Heart right ventricle (tissue), 16 donors: ENCODE measurements at regions not wholly inside any gene's neighbourhood (a gene's known extent, or its start where the extent isn't known, plus 50 kb on each side); places are given as distances from the start of the nearest gene placed in this dataset.

ENCODE experiments used
- ATAC-seq, 8 donors: fragments of 200-7000 bp; cut with Tn5 transposase; one replicate each; pipeline ENCODE4 v1.9.1; 2020; ENCODE audit warnings: mild to moderate bottlenecking in 8 of 8, moderate library complexity in 8 of 8, moderate number of reproducible peaks in 1 of 8
- DNase-seq, 2 donors: peaks; one replicate each; pipeline ENCODE4 v3.0.0-alpha.2; 2020
- H3K27ac ChIP-seq, 10 donors: fragments of 200-600 bp; sonication (generic) in 2 of 10; one replicate each; pipeline versions ENCODE4 v1.5.0 to v1.8.0; 2020 to 2022; ENCODE audit warnings: mild to moderate bottlenecking in 3 of 10
- H3K27me3 ChIP-seq, 7 donors: fragments of 200-600 bp; one replicate each; pipeline ENCODE4 v1.8.0; 2021 to 2022; ENCODE audit warnings: mild to moderate bottlenecking in 2 of 7
- H3K36me3 ChIP-seq, 9 donors: fragments of 200-600 bp; sonication (generic) in 1 of 9; one replicate each; pipeline versions ENCODE4 v1.5.0 to v1.8.0; 2020 to 2022; ENCODE audit warnings: mild to moderate bottlenecking in 2 of 9
- H3K4me1 ChIP-seq, 9 donors: fragments of 200-600 bp; sonication (generic) in 1 of 9; one replicate each; pipeline versions ENCODE4 v1.5.0 to v1.8.0; 2020 to 2022; ENCODE audit warnings: mild to moderate bottlenecking in 4 of 9
- H3K4me3 ChIP-seq, 10 donors: fragments of 200-600 bp; sonication (generic) in 2 of 10; one replicate each; pipeline versions ENCODE4 v1.5.0 to v1.8.0; 2020 to 2022; ENCODE audit warnings: mild to moderate bottlenecking in 7 of 10, moderate library complexity in 2 of 10
- H3K9me3 ChIP-seq, 11 donors: fragments of 200-600 bp in 10 of 11; sonication (generic) in 2 of 11; one replicate each; pipeline versions ENCODE4 v1.5.0 to v1.8.0; 2013 to 2022; ENCODE audit warnings: mild to moderate bottlenecking in 2 of 11, control low read depth in 1 of 11, moderate library complexity in 1 of 11
- CTCF ChIP-seq, 9 donors: fragments of 200-600 bp; sonication (generic) in 2 of 9; IDR thresholded peaks; one replicate each; pipeline versions ENCODE4 v1.5.0 to v1.8.0; 2021 to 2022; ENCODE audit warnings: antibody characterized with exemption in 9 of 9, mild to moderate bottlenecking in 5 of 9, moderate library complexity in 1 of 9
- WGBS, 2 donors: extraction: QIAGEN DNeasy Blood & Tissue Kit; methylation state at CpG; one replicate each; pipeline ENCODE4 v1.1.7; 2013; ENCODE audit warnings: inconsistent platforms in 1 of 2; 5-methylcytosine and 5-hydroxymethylcytosine counted together
- intact Hi-C, 10 donors: fragments of 100-400 bp; cut with DNase I; formaldehyde crosslinking; loops; one replicate each; pipeline versions ENCODE4 v1.11.1 to v1.14.2; 2022
- donor health status: Arrhythmogenic right ventricular cardiomyopathy.
- donor health status: ischemic (EF 13 %, LVEDD 7.1; RV severe dilation, severe dysfunction).
- donor health status: healthy with polysubstance abuse.
- donor health status: DM: no; HTN: yes; CAD: no.
- donor health status: DM: no; HTN: no; CAD: no.
- donor health status: ischemic (EF 25% LVEDD 6.9; RV normal size, moderate dysfunction).
- donor health status: ischemic (EF 25% LVEDD 5.7; RV mildly dilated, moderate dysfunction).
- donor health status: healthy.
- donor health status: DM: yes; HTN: yes; CAD: no.
- donor health status: Ischemic cardiomyopathy.
- donor health status: ischemic (EF 35%, LVEDD 5.7; RV mildly dilated, moderate dysfunction).
- donor health status: nonischemic (EF 11% LVEDD 7.7; RV severe dilation, severe dysfunction).
- donor health status: DM: yes; HTN: yes; CAD: no.
- donor health status: PGD.
- donor health status: ischemic (EF 29% LVEDD 5.4; RV normal size, mild dysfunction).
- donor health status: nonischemic (EF 23%, LVEDD 6.1; RV moderate dilation, normal function).

GRCh38 chr4:58734030-58734674 lies 1624.0 kb upstream of the IGFBP7 start:
- intact Hi-C loops: no loop called here
- ATAC-seq (no peak), DNase-seq (no peak)
- TF ChIP-seq CTCF (IDR thresholded peaks at IDR 0.05): no peak
- Histone ChIP-seq H3K27ac (no peak overlapping the region), H3K9me3 (no peaks in the 10 kb centered on the region), H3K27me3 (no peaks in the 10 kb centered on the region), H3K36me3 (no peaks in the 10 kb centered on the region), H3K4me1 (no peaks in the 10 kb centered on the region), H3K4me3 (no peak overlapping the region)
- WGBS, 2 donors: 66 to 72% methylated on average over 1 of the region's 1 CpG

DNA sequence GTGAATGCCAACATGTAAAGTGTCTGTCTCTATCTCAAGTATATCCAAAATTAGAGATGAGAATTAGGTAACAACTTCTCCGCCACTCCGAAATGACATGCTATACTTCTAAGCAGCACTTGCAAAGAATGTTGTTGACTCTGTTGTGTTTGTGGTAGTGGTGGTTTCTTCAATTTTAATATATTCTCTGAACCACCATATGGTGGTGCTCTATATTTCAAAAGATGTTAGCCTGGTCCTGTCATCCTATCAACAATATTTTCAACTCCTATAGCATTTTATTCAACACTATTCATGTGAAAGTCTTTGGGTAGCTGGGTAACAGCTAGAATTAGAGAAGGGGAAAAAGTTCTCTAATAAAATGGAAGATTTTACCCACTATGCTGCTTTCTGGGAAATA lies 1622.8 kb upstream of the IGFBP7 start:
- H3K4me1 ChIP-seq: no peaks in the 10 kb centered on the region
- ATAC-seq (no peak), DNase-seq (no peak)
- H3K9me3 ChIP-seq: no peaks in the 10 kb centered on the region
- no peak overlapping the region for H3K27ac ChIP-seq
- no peak for TF ChIP-seq CTCF (IDR thresholded peaks at IDR 0.05)
- intact Hi-C loops: no loop called here
- 57 to 74% methylated on average over 2 of the region's 2 CpGs for WGBS, 2 donors
- H3K27me3 ChIP-seq: no peaks in the 10 kb centered on the region
- no peak overlapping the region for H3K4me3 ChIP-seq
- H3K36me3 ChIP-seq: no peaks in the 10 kb centered on the region

DNA sequence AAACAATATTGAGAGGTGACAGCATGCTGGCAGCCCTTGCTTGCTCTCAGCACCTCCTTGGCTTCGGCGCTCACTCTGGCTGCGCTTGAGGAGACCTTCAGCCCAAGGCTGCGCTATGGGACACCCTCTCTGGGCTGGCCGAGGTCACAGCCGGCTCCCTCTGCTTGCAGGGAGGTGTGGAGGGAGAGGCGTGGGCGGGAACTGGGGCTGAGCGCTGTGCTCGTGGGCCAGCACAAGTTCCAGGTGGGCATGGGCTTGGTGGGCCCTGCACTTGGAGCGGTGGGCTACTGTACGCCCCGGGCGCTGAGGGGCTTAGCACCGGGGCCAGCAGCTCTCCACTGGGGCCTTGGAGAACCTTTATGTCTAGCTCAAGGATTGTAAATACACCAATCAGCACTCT lies 1613.8 kb upstream of the IGFBP7 start:
- Histone ChIP-seq H3K4me3 (no peak overlapping the region), H3K36me3 (no peaks in the 10 kb centered on the region), H3K27me3 (no peaks in the 10 kb centered on the region), H3K27ac (no peak overlapping the region), H3K4me1 (no peaks in the 10 kb centered on the region), H3K9me3 (peaks cover 0 to 7% (median 0%) of the 10 kb centered on the region in 11 donors)
- DNase-seq (no peak), ATAC-seq (no peak)
- WGBS, 2 donors: 85% methylated on average over 15 of the region's 15 CpGs
- no peak for TF ChIP-seq CTCF (IDR thresholded peaks at IDR 0.05)
- intact Hi-C loops: no loop called here

DNA sequence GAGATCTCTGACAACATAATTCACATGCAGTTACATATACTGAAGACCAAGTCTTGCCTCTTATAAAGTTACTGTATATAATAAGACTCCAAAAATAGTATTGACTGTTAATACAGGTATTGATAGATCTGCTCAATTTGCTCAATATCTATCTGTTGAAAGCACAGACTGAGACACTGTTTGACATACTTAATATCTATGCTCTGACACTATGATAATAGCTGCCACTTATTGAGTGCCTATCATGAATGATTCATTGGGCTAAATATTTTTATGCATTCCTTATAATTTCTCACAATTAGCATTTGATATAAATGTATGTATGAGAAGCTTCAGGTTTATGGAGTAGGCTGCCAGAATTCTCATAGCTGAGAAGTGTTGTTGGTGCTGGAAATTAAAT lies 1600.9 kb upstream of the IGFBP7 start:
- intact Hi-C loops: no loop called here
- DNase-seq (no peak), ATAC-seq (no peak)
- no peak overlapping the region for H3K4me3 ChIP-seq
- no peaks in the 10 kb centered on the region for H3K27me3 ChIP-seq
- peaks cover 0 to 22% (median 0%) of the 10 kb centered on the region in 11 donors for H3K9me3 ChIP-seq
- no peak for TF ChIP-seq CTCF (IDR thresholded peaks at IDR 0.05)
- no peaks in the 10 kb centered on the region for H3K36me3 ChIP-seq
- H3K27ac ChIP-seq: no peak overlapping the region
- no peaks in the 10 kb centered on the region for H3K4me1 ChIP-seq
